ENCODE measurements at regions not wholly inside any gene's neighbourhood (a gene's known extent, or its start where the extent isn't known, plus 50 kb on each side); places are given as distances from the start of the nearest gene placed in this dataset.

- TF ChIP-seq HDAC6 (IDR thresholded peaks at IDR 0.05; ENCODE audit: low read depth, low read length): no peak
- 0 out of 2 replicates have a peak, but pooled peaks have one; percentile 36 for TF ChIP-seq ELF3 (CRISPR knock-in tag; IDR thresholded peaks at IDR 0.05)
- 0 out of 2 replicates have a peak, but pooled peaks have one; percentile 13 for TF ChIP-seq CREM (IDR thresholded peaks at IDR 0.05)
- no peak for TF ChIP-seq CREM (CRISPR knock-in tag; IDR thresholded peaks at IDR 0.05)
- peak; percentile 29; the same call in 1 of the 2 replicates for TF ChIP-seq MEIS2 (CRISPR knock-in tag; IDR thresholded peaks at IDR 0.05)
- no peak for TF ChIP-seq TMF1 (CRISPR knock-in tag; IDR thresholded peaks at IDR 0.05; ENCODE audit: low read depth)
- no peak for TF ChIP-seq KDM6A (CRISPR knock-in tag; IDR thresholded peaks at IDR 0.05; ENCODE audit: low read depth)
- TF ChIP-seq GPBP1L1 (CRISPR knock-in tag; IDR thresholded peaks at IDR 0.05): no peak
- no peak for TF ChIP-seq ZNF562 (CRISPR knock-in tag; IDR thresholded peaks at IDR 0.05; ENCODE audit: borderline replicate concordance)
- 0 out of 2 replicates have a peak, but pooled peaks have one; percentile 28 for TF ChIP-seq SOX13 (IDR thresholded peaks at IDR 0.05)
- 0 out of 4 replicates have a peak, but pooled peaks of 1 of the 2 experiments have one; percentile 18 for TF ChIP-seq SOX13 (CRISPR knock-in tag; conservative IDR thresholded peaks at IDR 0.05 in 1 of 2, IDR thresholded peaks at IDR 0.05 in 1 of 2)
- no peak for TF ChIP-seq MXD4 (CRISPR knock-in tag; IDR thresholded peaks at IDR 0.05)
- TF ChIP-seq AKNA (CRISPR knock-in tag; IDR thresholded peaks at IDR 0.05; ENCODE audit: borderline replicate concordance): no peak
- TF ChIP-seq ZNF20 (CRISPR knock-in tag; IDR thresholded peaks at IDR 0.05): no peak
- TF ChIP-seq PBX2 (CRISPR knock-in tag; IDR thresholded peaks at IDR 0.05): peak; percentile 73
- no peak for TF ChIP-seq ZSCAN5A (CRISPR knock-in tag; IDR thresholded peaks at IDR 0.05; ENCODE audit: borderline replicate concordance)
- no peak for TF ChIP-seq ZNF251 (CRISPR knock-in tag; IDR thresholded peaks at IDR 0.05)
- TF ChIP-seq ZNF546 (CRISPR knock-in tag; conservative IDR thresholded peaks at IDR 0.05): no peak
- peak; percentile 28; the same call in 1 of the 2 replicates for TF ChIP-seq PAXIP1 (CRISPR knock-in tag; conservative IDR thresholded peaks at IDR 0.05)
Measured at GRCh38 chr2:77629539-77629938, 107.4 kb upstream of the LRRTM4 start (continued).

Measured in HepG2 (cell line).